SK-N-SH (cell line): ENCODE measurements at regions not wholly inside any gene's neighbourhood (a gene's known extent, or its start where the extent isn't known, plus 50 kb on each side); places are given as distances from the start of the nearest gene placed in this dataset.

ENCODE experiments used
- CTCF ChIP-seq: fragments of 200-600 bp; sonication (generic); IDR thresholded peaks from 2 replicates; pipeline ENCODE4 v1.6.1; 2017; ENCODE audit warnings: antibody characterized with exemption, mild to moderate bottlenecking, moderate library complexity
- EP300 ChIP-seq, 2 experiments: IDR thresholded peaks; 2 replicates each; pipeline versions ENCODE4 v1.4.0 to v1.6.1; 2012; ENCODE audit warnings: borderline replicate concordance in 1 of 2, low read depth in 1 of 2, low read length in 1 of 2
- EZH2phosphoT487 ChIP-seq: fragments of 200-600 bp; sonication (generic); IDR thresholded peaks from 2 replicates; pipeline ENCODE4 v1.6.1; 2017; ENCODE audit warnings: low read depth, mixed run types, mild to moderate bottlenecking, antibody characterized with exemption, moderate library complexity, borderline replicate concordance
- MAX ChIP-seq: IDR thresholded peaks from 2 replicates; pipeline ENCODE4 v1.4.0; 2012; ENCODE audit warnings: low read depth
- MXI1 ChIP-seq: IDR thresholded peaks from 2 replicates; pipeline ENCODE4 v1.6.1; 2012; ENCODE audit warnings: mild to moderate bottlenecking, low read depth, low read length, improper control_type of control experiment
- SIN3A ChIP-seq: IDR thresholded peaks from 2 replicates; pipeline ENCODE4 v1.6.1; 2012; ENCODE audit warnings: low read depth, mild to moderate bottlenecking, low read length, moderate library complexity, borderline replicate concordance
- YY1 ChIP-seq: IDR thresholded peaks from 2 replicates; pipeline ENCODE4 v1.4.0; 2012; ENCODE audit warnings: low read depth, mild to moderate bottlenecking
- ZBTB33 ChIP-seq: IDR thresholded peaks from 2 replicates; pipeline ENCODE4 v1.4.0; 2012; ENCODE audit warnings: low read depth, borderline replicate concordance

- no peak for TF ChIP-seq MXI1
- TF ChIP-seq CTCF, result no peak
- TF ChIP-seq EP300 (IDR thresholded peaks at IDR 0.05; ENCODE audit: borderline replicate concordance in 1 of 2, low read depth in 1 of 2, low read length in 1 of 2), result no peak
- TF ChIP-seq ZBTB33, result no peak
- no peak for TF ChIP-seq YY1
- TF ChIP-seq MAX, result no peak
- TF ChIP-seq SIN3A, result no peak
- no peak for TF ChIP-seq EZH2phosphoT487
Observed at GRCh38 chr14:27945512-27945911, 821.1 kb upstream of the FOXG1 start.
